MG63 (cell line): ENCODE measurements at regions not wholly inside any gene's neighbourhood (a gene's known extent, or its start where the extent isn't known, plus 50 kb on each side); places are given as distances from the start of the nearest gene placed in this dataset.

Source experiments
- DNase-seq: peaks from one replicate; pipeline ENCODE4 v3.0.0-alpha.2; 2020
- H3K27me3 ChIP-seq: fragments of 250-450 bp; sonication (Bioruptor Pico); 2 replicates; pipeline ENCODE4 v1.5.1; 2020; ENCODE audit warnings: mild to moderate bottlenecking, moderate library complexity
- H3K36me3 ChIP-seq: fragments of 250-450 bp; sonication (Bioruptor Pico); 2 replicates; pipeline ENCODE4 v1.5.1; 2020; ENCODE audit warnings: mild to moderate bottlenecking, moderate library complexity
- H3K4me3 ChIP-seq: fragments of 250-450 bp; sonication (Bioruptor Pico); 2 replicates; pipeline ENCODE4 v1.5.1; 2020; ENCODE audit warnings: mild to moderate bottlenecking, moderate library complexity
- H3K9me3 ChIP-seq: fragments of 250-450 bp; sonication (Bioruptor Pico); 2 replicates; pipeline ENCODE4 v1.5.1; 2020; ENCODE audit warnings: mild to moderate bottlenecking, moderate library complexity

GRCh38 chr2:129891341-129892320, 87.8 kb upstream of the RAB6C start:
- H3K4me3 ChIP-seq: no peak overlapping the region
- DNase-seq: no peak
- no peaks in the 10 kb centered on the region for H3K27me3 ChIP-seq
- no peaks in the 10 kb centered on the region for H3K36me3 ChIP-seq
- no peaks in the 10 kb centered on the region for H3K9me3 ChIP-seq

GRCh38 chr2:129892360-129892759, 87.1 kb upstream of the RAB6C start:
- H3K36me3 ChIP-seq: no peaks in the 10 kb centered on the region
- no peaks in the 10 kb centered on the region for H3K9me3 ChIP-seq
- H3K4me3 ChIP-seq: no peak overlapping the region
- no peaks in the 10 kb centered on the region for H3K27me3 ChIP-seq
- DNase-seq: no peak

- Histone ChIP-seq H3K9me3 (no peaks in the 10 kb centered on the region), H3K4me3 (no peak overlapping the region), H3K27me3 (no peaks in the 10 kb centered on the region), H3K36me3 (no peaks in the 10 kb centered on the region)
- DNase-seq: no peak
These were observed 86.7 kb upstream of the RAB6C start for GRCh38 chr2:129892773-129893172.

- Histone ChIP-seq H3K4me3 (no peak overlapping the region), H3K36me3 (no peaks in the 10 kb centered on the region), H3K9me3 (no peaks in the 10 kb centered on the region), H3K27me3 (no peaks in the 10 kb centered on the region)
- DNase-seq: no peak
These were observed 86.2 kb upstream of the RAB6C start for GRCh38 chr2:129893244-129893643.

GRCh38 chr2:129894616-129895015, 84.8 kb upstream of the RAB6C start:
- Histone ChIP-seq H3K4me3 (no peak overlapping the region), H3K27me3 (no peaks in the 10 kb centered on the region), H3K9me3 (peaks cover 2% of the 10 kb centered on the region; the same call in 1 of the 2 replicates), H3K36me3 (no peaks in the 10 kb centered on the region)
- DNase-seq: no peak

- Histone ChIP-seq H3K27me3 (no peaks in the 10 kb centered on the region), H3K36me3 (no peaks in the 10 kb centered on the region), H3K9me3 (peaks cover 2% of the 10 kb centered on the region; the same call in 1 of the 2 replicates), H3K4me3 (no peak overlapping the region)
- DNase-seq: no peak
These were observed 84.4 kb upstream of the RAB6C start for GRCh38 chr2:129895061-129895460.

GRCh38 chr2:129895526-129896082, 83.9 kb upstream of the RAB6C start:
- no peaks in the 10 kb centered on the region for H3K36me3 ChIP-seq
- H3K27me3 ChIP-seq: no peaks in the 10 kb centered on the region
- H3K4me3 ChIP-seq: no peak overlapping the region
- no peak for DNase-seq
- peaks cover 2% of the 10 kb centered on the region; the same call in 1 of the 2 replicates for H3K9me3 ChIP-seq

- peaks cover 2% of the 10 kb centered on the region; the same call in 1 of the 2 replicates for H3K9me3 ChIP-seq
- H3K36me3 ChIP-seq: no peaks in the 10 kb centered on the region
- H3K27me3 ChIP-seq: no peaks in the 10 kb centered on the region
- DNase-seq: no peak
- no peak overlapping the region for H3K4me3 ChIP-seq
These were observed 83.0 kb upstream of the RAB6C start for GRCh38 chr2:129896226-129897100.

- H3K27me3 ChIP-seq: no peaks in the 10 kb centered on the region
- DNase-seq: no peak
- H3K4me3 ChIP-seq: no peak overlapping the region
- H3K9me3 ChIP-seq: peaks cover 2% of the 10 kb centered on the region; the same call in 1 of the 2 replicates
- no peaks in the 10 kb centered on the region for H3K36me3 ChIP-seq
These were observed 77.6 kb upstream of the RAB6C start for GRCh38 chr2:129901754-129902415.

GRCh38 chr2:129902731-129903585, 76.5 kb upstream of the RAB6C start:
- DNase-seq: no peak
- no peak overlapping the region for H3K4me3 ChIP-seq
- no peaks in the 10 kb centered on the region for H3K36me3 ChIP-seq
- H3K27me3 ChIP-seq: no peaks in the 10 kb centered on the region
- peaks cover 2% of the 10 kb centered on the region; the same call in 1 of the 2 replicates for H3K9me3 ChIP-seq

- Histone ChIP-seq H3K36me3 (no peaks in the 10 kb centered on the region), H3K27me3 (no peaks in the 10 kb centered on the region), H3K9me3 (peaks cover 2% of the 10 kb centered on the region; the same call in 1 of the 2 replicates), H3K4me3 (no peak overlapping the region)
- no peak for DNase-seq
These were observed 75.7 kb upstream of the RAB6C start for GRCh38 chr2:129903586-129904425.

GRCh38 chr2:129904532-129905446, 74.7 kb upstream of the RAB6C start:
- DNase-seq: no peak
- Histone ChIP-seq H3K4me3 (no peak overlapping the region), H3K36me3 (no peaks in the 10 kb centered on the region), H3K9me3 (no peaks in the 10 kb centered on the region), H3K27me3 (no peaks in the 10 kb centered on the region)

GRCh38 chr2:129905664-129906081, 73.8 kb upstream of the RAB6C start:
- no peaks in the 10 kb centered on the region for H3K36me3 ChIP-seq
- H3K9me3 ChIP-seq: no peaks in the 10 kb centered on the region
- no peaks in the 10 kb centered on the region for H3K27me3 ChIP-seq
- no peak for DNase-seq
- no peak overlapping the region for H3K4me3 ChIP-seq
